NT2/D1 (cell line): ENCODE measurements at regions not wholly inside any gene's neighbourhood (a gene's known extent, or its start where the extent isn't known, plus 50 kb on each side); places are given as distances from the start of the nearest gene placed in this dataset.

Experiments
- SUZ12 ChIP-seq: IDR thresholded peaks from 2 replicates; pipeline ENCODE4 v1.6.1; 2011; ENCODE audit not compliant: insufficient read length, insufficient read depth; ENCODE audit errors: extremely low read depth
- YY1 ChIP-seq: IDR thresholded peaks from 2 replicates; pipeline ENCODE4 v1.6.1; 2011; ENCODE audit not compliant: insufficient read length, insufficient read depth
- ZNF274 ChIP-seq: IDR thresholded peaks from 2 replicates; pipeline ENCODE4 v1.6.1; 2011; ENCODE audit warnings: mild to moderate bottlenecking, low read depth, low read length

DNA sequence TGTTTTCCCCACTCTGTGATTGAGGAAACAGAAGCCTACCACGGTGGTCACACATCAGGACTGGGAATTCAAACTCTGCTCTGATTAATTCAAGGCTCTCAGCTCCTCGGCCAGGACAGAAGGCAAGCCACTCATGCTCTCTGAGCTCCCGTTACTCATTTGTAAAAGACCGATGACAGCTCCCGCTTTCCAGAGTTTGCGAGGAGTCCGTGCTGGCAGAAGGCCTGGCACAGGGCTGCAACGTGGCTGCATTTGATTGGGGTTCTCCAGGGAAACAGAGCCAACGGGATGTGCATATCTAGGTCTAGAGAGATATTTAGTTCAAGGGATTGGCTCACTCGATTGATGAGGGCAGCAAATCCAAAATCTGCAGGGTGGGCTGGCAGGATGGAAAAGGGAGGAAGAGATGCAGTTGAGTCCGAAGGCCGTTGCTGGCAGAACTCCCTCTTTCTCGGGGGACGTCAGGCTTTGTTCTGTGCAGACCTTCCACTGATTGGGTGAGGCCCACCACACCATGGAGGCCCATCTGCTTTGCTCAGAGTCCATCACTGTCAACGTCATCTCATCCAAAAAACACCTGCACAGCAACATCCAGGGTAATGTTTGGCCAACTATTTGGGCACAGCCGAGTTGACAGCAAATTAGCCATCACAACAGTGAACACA lies 215.5 kb upstream of the RPL38 start:
- TF ChIP-seq ZNF274 (no peak), SUZ12 (no peak), YY1 (no peak)
